ENCODE measurements at regions not wholly inside any gene's neighbourhood (a gene's known extent, or its start where the extent isn't known, plus 50 kb on each side); places are given as distances from the start of the nearest gene placed in this dataset.

DNA sequence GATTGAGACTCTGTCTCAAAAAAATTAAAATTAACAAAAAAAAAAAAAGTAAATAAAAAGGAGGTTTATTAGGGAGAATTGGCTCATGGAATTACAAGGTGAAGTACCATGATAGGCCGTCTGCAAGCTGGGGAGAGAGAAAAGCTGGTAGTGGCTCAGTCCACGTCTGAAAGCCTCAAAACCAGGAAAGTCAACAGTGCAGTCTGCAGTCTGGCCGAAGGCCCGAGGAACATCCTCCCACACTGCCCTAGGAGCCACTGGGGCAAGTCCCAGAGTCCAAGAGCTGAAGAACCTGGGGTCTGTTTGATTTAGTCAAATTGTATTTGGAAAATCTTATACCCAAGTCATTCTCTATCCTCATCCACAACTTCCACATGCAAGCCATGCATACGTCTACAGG, 59.0 kb upstream of the RAB18 start:
- TF ChIP-seq POLR2AphosphoS5 (IDR thresholded peaks at IDR 0.05; ENCODE audit: borderline replicate concordance, low read depth, low read length) (no peak), EZH2 (IDR thresholded peaks at IDR 0.05) (no peak)

Data from SK-N-MC (cell line).